ENCODE measurements at regions not wholly inside any gene's neighbourhood (a gene's known extent, or its start where the extent isn't known, plus 50 kb on each side); places are given as distances from the start of the nearest gene placed in this dataset.

GRCh38 chr10:128542659-128543058, 416.4 kb upstream of the MKI67 start:
- Histone ChIP-seq H3K4me3 (no peak overlapping the region), H3K9me3 (no peaks in the 10 kb centered on the region), H3K4me1 (peaks cover 11% of the 10 kb centered on the region), H3K36me3 (ENCODE audit: insufficient read depth in 1 of 2, low read depth in 1 of 2) (no peaks in the 10 kb centered on the region), H3K27ac (no peak overlapping the region), H3K27me3 (ENCODE audit: insufficient read depth in 3 of 3, low read length in 2 of 3) (peaks cover 0 to 25% (median 4%) of the 10 kb centered on the region in 3 donors)
- TF ChIP-seq, protein P1, sequence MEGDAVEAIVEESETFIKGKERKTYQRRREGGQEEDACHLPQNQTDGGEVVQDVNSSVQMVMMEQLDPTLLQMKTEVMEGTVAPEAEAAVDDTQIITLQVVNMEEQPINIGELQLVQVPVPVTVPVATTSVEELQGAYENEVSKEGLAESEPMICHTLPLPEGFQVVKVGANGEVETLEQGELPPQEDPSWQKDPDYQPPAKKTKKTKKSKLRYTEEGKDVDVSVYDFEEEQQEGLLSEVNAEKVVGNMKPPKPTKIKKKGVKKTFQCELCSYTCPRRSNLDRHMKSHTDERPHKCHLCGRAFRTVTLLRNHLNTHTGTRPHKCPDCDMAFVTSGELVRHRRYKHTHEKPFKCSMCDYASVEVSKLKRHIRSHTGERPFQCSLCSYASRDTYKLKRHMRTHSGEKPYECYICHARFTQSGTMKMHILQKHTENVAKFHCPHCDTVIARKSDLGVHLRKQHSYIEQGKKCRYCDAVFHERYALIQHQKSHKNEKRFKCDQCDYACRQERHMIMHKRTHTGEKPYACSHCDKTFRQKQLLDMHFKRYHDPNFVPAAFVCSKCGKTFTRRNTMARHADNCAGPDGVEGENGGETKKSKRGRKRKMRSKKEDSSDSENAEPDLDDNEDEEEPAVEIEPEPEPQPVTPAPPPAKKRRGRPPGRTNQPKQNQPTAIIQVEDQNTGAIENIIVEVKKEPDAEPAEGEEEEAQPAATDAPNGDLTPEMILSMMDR (IDR thresholded peaks at IDR 0.05), result no peak
- no peak for DNase-seq
- WGBS, 3 donors, result 94 to 99% (median 98%) methylated on average over 7 of the region's 7 CpGs
- no peak for ATAC-seq
- intact Hi-C loops (cut with DNase I), result no loop called here

- ATAC-seq (no peak), DNase-seq (no peak)
- Histone ChIP-seq H3K27ac (no peak overlapping the region), H3K4me3 (no peak overlapping the region), H3K4me1 (peaks cover 11% of the 10 kb centered on the region), H3K27me3 (ENCODE audit: insufficient read depth in 3 of 3, low read length in 2 of 3) (peaks cover 0 to 25% (median 4%) of the 10 kb centered on the region in 3 donors), H3K36me3 (ENCODE audit: insufficient read depth in 1 of 2, low read depth in 1 of 2) (no peaks in the 10 kb centered on the region), H3K9me3 (no peaks in the 10 kb centered on the region)
- intact Hi-C loops (cut with DNase I), result no loop called here
- WGBS, 3 donors, result 91 to 92% (median 92%) methylated on average over 12 of the region's 12 CpGs
- TF ChIP-seq, protein P1 (IDR thresholded peaks at IDR 0.05), result no peak
Measured at GRCh38 chr10:128543151-128543550, 416.9 kb upstream of the MKI67 start.

DNA sequence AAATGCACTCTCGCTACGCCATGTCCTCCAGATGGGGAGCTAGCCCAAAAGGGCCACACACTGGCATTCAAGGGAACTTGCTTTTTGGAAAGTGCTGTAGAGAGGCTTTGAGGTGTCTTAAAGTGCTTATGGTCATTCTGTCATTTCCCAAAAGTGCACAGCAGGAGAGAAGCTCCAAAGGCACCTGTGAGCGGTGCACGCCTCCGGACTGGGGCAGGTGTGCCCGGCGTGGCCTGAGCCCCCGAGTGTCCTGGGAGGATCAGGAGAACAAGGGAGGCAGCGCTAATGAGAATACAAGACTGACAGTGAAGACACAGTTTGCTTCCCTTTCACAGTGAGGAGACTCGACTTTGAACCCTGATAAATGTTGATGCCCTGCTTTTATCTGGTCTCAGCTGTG, 419.0 kb upstream of the MKI67 start:
- no peak for DNase-seq
- peaks cover 11% of the 10 kb centered on the region for H3K4me1 ChIP-seq
- TF ChIP-seq, protein P1 (IDR thresholded peaks at IDR 0.05), result no peak
- intact Hi-C loops (cut with DNase I), result no loop called here
- H3K4me3 ChIP-seq, result no peak overlapping the region
- WGBS, 3 donors, result 91 to 97% (median 96%) methylated on average over 10 of the region's 10 CpGs
- no peaks in the 10 kb centered on the region for H3K9me3 ChIP-seq
- H3K27me3 ChIP-seq (ENCODE audit: insufficient read depth in 3 of 3, low read length in 2 of 3), result peaks cover 0 to 17% (median 4%) of the 10 kb centered on the region in 3 donors
- no peak overlapping the region for H3K27ac ChIP-seq
- no peaks in the 10 kb centered on the region for H3K36me3 ChIP-seq (ENCODE audit: insufficient read depth in 1 of 2, low read depth in 1 of 2)
- no peak for ATAC-seq

DNA sequence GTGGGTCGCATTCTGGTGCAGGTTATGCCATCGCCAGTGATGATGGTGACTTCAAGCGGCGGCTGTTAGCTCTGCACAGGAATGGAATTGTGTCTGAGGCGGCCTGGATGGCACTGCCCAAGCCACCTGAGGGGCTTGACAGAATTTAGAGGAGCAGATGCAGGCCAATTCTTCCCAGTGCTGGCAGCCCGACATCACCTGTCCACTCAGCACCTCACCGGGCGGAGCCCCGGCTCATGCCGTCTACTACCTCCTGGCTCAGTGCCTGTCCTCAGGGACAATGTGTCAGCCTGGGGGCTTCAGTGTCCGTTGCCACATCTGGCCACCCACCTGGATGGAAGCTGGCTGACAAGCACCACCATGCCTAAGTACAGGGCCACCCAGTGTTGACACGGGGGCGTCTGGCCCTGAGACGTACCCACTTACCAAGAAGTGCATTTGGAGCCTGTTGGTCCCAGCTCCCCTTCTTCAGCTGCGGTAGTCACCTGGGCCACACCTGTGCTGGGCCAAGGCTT, 420.5 kb upstream of the MKI67 start:
- H3K9me3 ChIP-seq, result no peaks in the 10 kb centered on the region
- intact Hi-C loops (cut with DNase I), result no loop called here
- TF ChIP-seq, protein P1 (IDR thresholded peaks at IDR 0.05), result no peak
- no peaks in the 10 kb centered on the region for H3K36me3 ChIP-seq (ENCODE audit: insufficient read depth in 1 of 2, low read depth in 1 of 2)
- H3K27me3 ChIP-seq (ENCODE audit: insufficient read depth in 3 of 3, low read length in 2 of 3), result peaks cover 0 to 4% (median 3%) of the 10 kb centered on the region in 3 donors
- 88 to 90% (median 89%) methylated on average over 15 of the region's 15 CpGs for WGBS, 3 donors
- no peak for ATAC-seq
- H3K4me1 ChIP-seq, result no peaks in the 10 kb centered on the region
- no peak overlapping the region for H3K4me3 ChIP-seq
- DNase-seq, result no peak
- no peak overlapping the region for H3K27ac ChIP-seq

- Histone ChIP-seq H3K27ac (no peak overlapping the region), H3K9me3 (no peaks in the 10 kb centered on the region), H3K27me3 (ENCODE audit: insufficient read depth in 3 of 3, low read length in 2 of 3) (peaks cover 0 to 4% (median 0%) of the 10 kb centered on the region in 3 donors), H3K36me3 (ENCODE audit: insufficient read depth in 1 of 2, low read depth in 1 of 2) (no peaks in the 10 kb centered on the region), H3K4me1 (no peaks in the 10 kb centered on the region), H3K4me3 (no peak overlapping the region)
- intact Hi-C loops (cut with DNase I), result no loop called here
- DNase-seq (no peak), ATAC-seq (no peak)
- TF ChIP-seq, protein P1 (IDR thresholded peaks at IDR 0.05), result no peak
- 83 to 88% (median 83%) methylated on average over 6 of the region's 6 CpGs for WGBS, 3 donors
Measured at GRCh38 chr10:128549101-128549608, 422.9 kb upstream of the MKI67 start.
